ENCODE measurements at regions not wholly inside any gene's neighbourhood (a gene's known extent, or its start where the extent isn't known, plus 50 kb on each side); places are given as distances from the start of the nearest gene placed in this dataset.
A peak's percentile ranks its signal among the peaks of the same experiment; 100 is the strongest.

- Histone ChIP-seq H3K4me1 (ENCODE audit: control insufficient read depth in 1 of 2, insufficient read depth in 2 of 2, low read depth in 1 of 2, low read length in 1 of 2) (peaks cover 6 to 9% of the 10 kb centered on the region in 2 experiments; a peak in 2 of 4 replicates), H4K20me1 (ENCODE audit: insufficient read depth) (no peaks in the 10 kb centered on the region), H3K9ac (no peak overlapping the region), H2AFZ (ENCODE audit: low read depth) (no peak overlapping the region), H3K4me2 (no peak overlapping the region), H3K36me3 (replicated peaks in 1 of 2; ENCODE audit: control insufficient read depth in 1 of 2, insufficient read depth in 2 of 2, low read length in 1 of 2) (no peaks in the 10 kb centered on the region), H3K27ac (ENCODE audit: low read depth in 2 of 2, low read length in 1 of 2) (0 out of 4 replicates have a peak overlapping the region, but pooled peaks of 1 of the 2 experiments have one; percentile 9), H3K4me3 (ENCODE audit: low read depth in 2 of 2, low read length in 1 of 2) (no peak overlapping the region), H3K9me3 (no peaks in the 10 kb centered on the region), H3K9me2 (no peaks in the 10 kb centered on the region), H3K27me3 (ENCODE audit: insufficient read depth) (no peaks in the 10 kb centered on the region), H3K79me2 (ENCODE audit: insufficient read depth) (no peaks in the 10 kb centered on the region), H3F3A (replicated peaks; ENCODE audit: insufficient read depth) (no peaks in the 10 kb centered on the region)
- WGBS (ENCODE audit: low lambda C conversion rate) = 60% methylated on average over 4 of the region's 4 CpGs
- CTCF ChIA-PET = interaction anchor here (1.0 to 2.6 kb wide), 5 partner anchors 22 to 754 kb away, joined by 3 to 14 read pairs (median 7); no protein-coding TSS in a partner anchor
- POLR2A ChIA-PET = no interaction called here
- no peak for DNase-seq
- TF ChIP-seq POLR2AphosphoS5 (IDR thresholded peaks at IDR 0.05; ENCODE audit: low read depth, low read length) (no peak), TCF12 (IDR thresholded peaks at IDR 0.05) (peak; percentile 75), ELF1 (IDR thresholded peaks at IDR 0.05) (no peak), RXRA (IDR thresholded peaks at IDR 0.05; ENCODE audit: borderline replicate concordance, low read depth) (no peak), EZH2phosphoT487 (IDR thresholded peaks at IDR 0.05; ENCODE audit: borderline replicate concordance, low read depth) (no peak), CHD2 (IDR thresholded peaks at IDR 0.05; ENCODE audit: low read length, partially characterized antibody) (no peak), RFX5 (IDR thresholded peaks at IDR 0.05; ENCODE audit: low read length) (no peak), FOXM1 (IDR thresholded peaks at IDR 0.05; ENCODE audit: low read depth) (no peak), RCOR1 (IDR thresholded peaks at IDR 0.05; ENCODE audit: low read length) (no peak), IRF3 (IDR thresholded peaks at IDR 0.05; ENCODE audit: low read depth, low read length) (no peak), SIN3A (IDR thresholded peaks at IDR 0.05; ENCODE audit: borderline replicate concordance, low read depth, low read length) (no peak), TEAD4 (IDR thresholded peaks at IDR 0.05; ENCODE audit: borderline replicate concordance, insufficient read depth) (0 out of 2 replicates have a peak, but pooled peaks have one; percentile 51), EP300 (IDR thresholded peaks at IDR 0.05; ENCODE audit: borderline replicate concordance in 1 of 2, low read depth in 1 of 2, low read length in 1 of 2) (peak in 1 of 2 experiments; percentile 50; a peak in 1 of 4 replicates), NRF1 (IDR thresholded peaks at IDR 0.05; ENCODE audit: low read depth, low read length) (no peak), MXI1 (IDR thresholded peaks at IDR 0.05; ENCODE audit: low read depth, low read length) (no peak), MEF2A (IDR thresholded peaks at IDR 0.05; ENCODE audit: borderline replicate concordance, low read depth) (no peak), REST (IDR thresholded peaks at IDR 0.05; ENCODE audit: low read depth, low read length) (no peak), USF2 (IDR thresholded peaks at IDR 0.05; ENCODE audit: borderline replicate concordance, low read depth, low read length) (no peak), JUND (IDR thresholded peaks at IDR 0.05) (peak; percentile 31), GABPA (IDR thresholded peaks at IDR 0.05; ENCODE audit: low read depth) (no peak), CTCF (IDR thresholded peaks at IDR 0.05) (no peak), ZBTB33 (IDR thresholded peaks at IDR 0.05; ENCODE audit: borderline replicate concordance, low read depth) (no peak), PBX3 (IDR thresholded peaks at IDR 0.05) (no peak; the same call in 1 of the 2 replicates), FOXJ3 (CRISPR knock-in tag; IDR thresholded peaks at IDR 0.05) (no peak), YY1 (IDR thresholded peaks at IDR 0.05; ENCODE audit: low read depth) (no peak)
These were observed 815.3 kb downstream of the TUSC7 start for GRCh38 chr3:117524890-117525289.
